Tibial nerve (tissue), 4 donors: ENCODE measurements at regions not wholly inside any gene's neighbourhood (a gene's known extent, or its start where the extent isn't known, plus 50 kb on each side); places are given as distances from the start of the nearest gene placed in this dataset.

Source experiments
- DNase-seq, 2 donors: peaks; one replicate each; pipeline ENCODE4 v3.0.0-alpha.2; 2019; ENCODE audit warnings: low spot score in 2 of 2
- H3K27ac ChIP-seq, 4 donors: fragments of 200-600 bp; sonication (generic) in 3 of 4; one replicate each; pipeline ENCODE4 v1.5.1; 2017 to 2019; ENCODE audit warnings: mild to moderate bottlenecking in 1 of 4
- H3K27me3 ChIP-seq, 2 donors: fragments of 200-600 bp; sonication (generic) in 1 of 2; one replicate each; pipeline versions ENCODE4 v1.5.1 to v1.6.0; 2017 to 2019
- H3K36me3 ChIP-seq, 3 donors: fragments of 200-600 bp; sonication (generic); one replicate each; pipeline ENCODE4 v1.5.1; 2018 to 2019
- H3K4me1 ChIP-seq, 4 donors: fragments of 200-600 bp; sonication (generic) in 3 of 4; one replicate each; pipeline ENCODE4 v1.5.1; 2017 to 2019
- H3K4me3 ChIP-seq, 4 donors: fragments of 200-600 bp; sonication (generic) in 3 of 4; one replicate each; pipeline ENCODE4 v1.5.1; 2017 to 2019; ENCODE audit warnings: mild to moderate bottlenecking in 1 of 4, moderate library complexity in 1 of 4
- H3K9me3 ChIP-seq, 4 donors: fragments of 200-600 bp; sonication (generic) in 3 of 4; one replicate each; pipeline ENCODE4 v1.5.1; 2017 to 2019
- CTCF ChIP-seq, 5 experiments: fragments of 200-600 bp in 3 of 5; fragments of 450-650 bp in 2 of 5; sonication (generic) in 3 of 5; IDR thresholded peaks; one replicate each; pipeline ENCODE4 v1.5.1; 2016 to 2019; ENCODE audit warnings: antibody characterized with exemption in 5 of 5, mild to moderate bottlenecking in 3 of 5, moderate library complexity in 2 of 5
- EP300 ChIP-seq, 2 donors: sonication (generic); formaldehyde crosslinking; IDR thresholded peaks; one replicate each; pipeline ENCODE4 v1.6.1; 2017; ENCODE audit warnings: antibody characterized with exemption in 2 of 2, mild to moderate bottlenecking in 1 of 2
- POLR2A ChIP-seq, 2 donors: fragments of 450-650 bp; IDR thresholded peaks; one replicate each; pipeline ENCODE4 v1.6.1; 2017; ENCODE audit warnings: antibody characterized with exemption in 2 of 2, mild to moderate bottlenecking in 2 of 2, moderate library complexity in 2 of 2
- WGBS, 2 donors: methylation state at CpG; one replicate each; pipeline ENCODE4 v1.1.5; 2018; 5-methylcytosine and 5-hydroxymethylcytosine counted together

DNA sequence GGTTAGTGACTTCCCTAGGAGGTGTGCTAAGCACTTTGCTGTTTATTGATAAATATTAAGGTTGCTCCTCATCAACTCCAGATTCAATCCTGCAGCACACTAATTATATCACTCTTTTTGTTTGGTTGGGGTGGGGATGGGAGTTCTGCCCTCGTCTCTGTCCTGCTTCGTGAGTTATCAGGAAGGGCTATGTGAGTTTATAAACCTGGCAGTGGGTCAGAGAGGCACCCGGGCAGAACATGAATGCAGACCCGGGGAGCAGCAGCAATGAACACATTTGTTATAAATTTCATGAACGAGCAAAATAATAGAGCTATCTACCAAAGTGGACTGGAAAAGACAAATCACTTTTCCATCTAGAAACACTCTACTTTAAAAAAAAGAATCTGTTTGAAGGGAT lies 125.5 kb upstream of the WWC1 start:
- DNase-seq, result no peak
- Histone ChIP-seq H3K27me3 (no peaks in the 10 kb centered on the region), H3K4me1 (peaks cover 0 to 7% (median 3%) of the 10 kb centered on the region in 4 donors), H3K36me3 (no peaks in the 10 kb centered on the region), H3K4me3 (no peak overlapping the region), H3K9me3 (no peaks in the 10 kb centered on the region), H3K27ac (no peak overlapping the region)
- WGBS, 2 donors, result 23 to 34% methylated on average over 5 of the region's 5 CpGs
- no peak for TF ChIP-seq CTCF (IDR thresholded peaks at IDR 0.05)
- TF ChIP-seq POLR2A (IDR thresholded peaks at IDR 0.05), result no peak
- TF ChIP-seq EP300 (IDR thresholded peaks at IDR 0.05), result no peak

DNA sequence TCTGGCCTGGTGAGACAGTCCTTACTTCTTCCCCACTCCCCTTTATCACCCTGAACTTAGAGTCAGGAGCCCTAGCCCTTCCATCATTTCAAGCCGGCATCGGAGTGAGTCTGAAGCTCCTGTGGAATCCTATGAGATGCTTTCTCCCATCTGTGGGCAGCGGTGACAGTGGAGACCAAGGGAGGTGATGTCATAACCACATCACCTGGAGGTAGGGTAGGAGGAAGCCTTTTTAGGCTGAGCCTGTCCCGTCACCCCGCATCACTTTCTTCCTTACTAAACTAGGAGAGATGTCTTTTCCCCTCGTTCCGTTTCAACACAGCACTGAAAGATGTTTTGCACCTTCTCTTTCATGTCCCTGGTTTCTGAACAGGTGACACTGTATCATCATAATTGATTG lies 124.1 kb upstream of the WWC1 start:
- no peak for DNase-seq
- no peaks in the 10 kb centered on the region for H3K36me3 ChIP-seq
- TF ChIP-seq POLR2A (IDR thresholded peaks at IDR 0.05), result no peak
- no peak for TF ChIP-seq EP300 (IDR thresholded peaks at IDR 0.05)
- TF ChIP-seq CTCF (IDR thresholded peaks at IDR 0.05), result no peak
- H3K4me3 ChIP-seq, result no peak overlapping the region
- H3K27ac ChIP-seq, result no peak overlapping the region
- peaks cover 0 to 7% (median 3%) of the 10 kb centered on the region in 4 donors for H3K4me1 ChIP-seq
- no peaks in the 10 kb centered on the region for H3K9me3 ChIP-seq
- 87 to 88% methylated on average over 7 of the region's 7 CpGs for WGBS, 2 donors
- H3K27me3 ChIP-seq, result no peaks in the 10 kb centered on the region

DNA sequence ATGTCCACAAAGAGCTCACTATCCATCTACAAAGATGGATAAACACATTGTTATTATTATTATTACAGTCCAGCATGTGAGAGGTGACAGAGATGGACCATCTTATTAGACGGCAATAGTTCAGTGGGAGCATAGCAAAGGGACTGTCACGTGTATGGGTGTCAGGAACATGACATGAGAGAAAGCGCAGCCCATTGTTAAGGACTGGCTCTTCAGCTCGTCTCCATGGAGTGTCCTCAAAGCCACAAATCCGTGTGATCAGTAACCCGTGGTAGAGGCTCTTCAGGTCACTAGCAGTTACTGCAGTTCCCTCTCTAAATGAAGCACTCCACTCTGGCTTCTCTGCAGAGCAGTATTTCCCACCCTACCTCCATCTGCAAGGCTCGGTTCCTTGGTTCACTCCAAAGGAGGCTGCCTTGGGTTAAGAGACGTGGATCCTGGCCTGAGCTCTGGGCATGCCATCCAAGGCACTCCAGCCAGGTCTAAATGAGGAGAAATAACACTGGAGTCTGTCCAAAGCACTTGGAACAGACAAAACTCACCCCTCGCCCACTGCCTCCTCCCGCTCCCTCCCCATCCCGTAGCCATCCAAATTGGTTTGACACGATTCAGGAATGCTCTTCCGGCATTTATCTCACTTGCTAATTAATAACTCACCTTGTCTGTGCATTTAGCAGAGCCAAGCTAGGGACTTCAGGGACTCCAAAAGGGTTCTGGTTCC lies 122.3 kb upstream of the WWC1 start:
- Histone ChIP-seq H3K9me3 (no peaks in the 10 kb centered on the region), H3K4me1 (peaks cover 0 to 6% (median 3%) of the 10 kb centered on the region in 4 donors), H3K4me3 (no peak overlapping the region), H3K27ac (no peak overlapping the region), H3K27me3 (no peaks in the 10 kb centered on the region), H3K36me3 (no peaks in the 10 kb centered on the region)
- DNase-seq, result no peak
- TF ChIP-seq POLR2A (IDR thresholded peaks at IDR 0.05), result no peak
- TF ChIP-seq EP300 (IDR thresholded peaks at IDR 0.05), result no peak
- no peak for TF ChIP-seq CTCF (IDR thresholded peaks at IDR 0.05)
- 68 to 70% methylated on average over 13 of the region's 13 CpGs for WGBS, 2 donors

DNA sequence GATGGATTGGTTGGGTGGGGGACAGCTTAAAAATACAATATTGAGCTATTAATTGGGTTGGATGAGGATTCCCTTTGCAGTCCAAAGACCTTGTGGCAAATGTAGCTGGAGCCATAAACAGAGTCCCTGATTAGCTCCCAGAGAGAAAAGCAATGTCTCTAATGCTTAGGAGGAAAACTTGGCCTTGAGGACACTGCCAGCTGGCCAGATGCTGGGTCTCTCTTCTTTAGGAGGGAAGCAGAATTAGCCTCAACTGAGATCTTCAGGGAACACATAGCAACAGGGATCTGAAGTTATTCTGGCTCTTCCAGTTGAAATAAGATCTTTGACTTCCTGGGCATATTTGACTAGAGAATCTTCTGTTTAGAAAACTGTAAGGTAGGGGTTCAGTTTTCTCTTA lies 121.7 kb upstream of the WWC1 start:
- Histone ChIP-seq H3K4me3 (no peak overlapping the region), H3K4me1 (peaks cover 0 to 5% (median 0%) of the 10 kb centered on the region in 4 donors), H3K27me3 (no peaks in the 10 kb centered on the region), H3K27ac (no peak overlapping the region), H3K9me3 (no peaks in the 10 kb centered on the region), H3K36me3 (no peaks in the 10 kb centered on the region)
- TF ChIP-seq EP300 (IDR thresholded peaks at IDR 0.05), result no peak
- TF ChIP-seq POLR2A (IDR thresholded peaks at IDR 0.05), result no peak
- no peak for TF ChIP-seq CTCF (IDR thresholded peaks at IDR 0.05)
- no peak for DNase-seq

- WGBS, 2 donors, result 57 to 68% methylated on average over 15 of the region's 15 CpGs
- H3K27ac ChIP-seq, result peak overlapping the region in 2 of 4 donors; percentile 26 to 34
- TF ChIP-seq POLR2A (IDR thresholded peaks at IDR 0.05), result no peak
- no peak for TF ChIP-seq CTCF (IDR thresholded peaks at IDR 0.05)
- TF ChIP-seq EP300 (IDR thresholded peaks at IDR 0.05), result no peak
- no peaks in the 10 kb centered on the region for H3K27me3 ChIP-seq
- no peak overlapping the region for H3K4me3 ChIP-seq
- no peaks in the 10 kb centered on the region for H3K4me1 ChIP-seq
- DNase-seq, result no peak
- H3K9me3 ChIP-seq, result no peaks in the 10 kb centered on the region
- no peaks in the 10 kb centered on the region for H3K36me3 ChIP-seq
Measured at GRCh38 chr5:168171901-168172759, 119.3 kb upstream of the WWC1 start.
